Fibroblast of villous mesenchyme (primary cell): ENCODE measurements at regions not wholly inside any gene's neighbourhood (a gene's known extent, or its start where the extent isn't known, plus 50 kb on each side); places are given as distances from the start of the nearest gene placed in this dataset.

Source experiments
- DNase-seq: peaks from one replicate; pipeline ENCODE4 v3.0.0-alpha.2; 2010; ENCODE audit warnings: low read depth
- H3K4me3 ChIP-seq: 2 replicates; pipeline ENCODE4 v1.5.1; 2011; ENCODE audit warnings: low read depth, mild to moderate bottlenecking, low read length
- CTCF ChIP-seq: IDR thresholded peaks from 2 replicates; pipeline ENCODE4 v1.5.1; 2012; ENCODE audit warnings: low read depth, mild to moderate bottlenecking, low read length; ENCODE audit not compliant: insufficient read depth

- DNase-seq, result no peak
- no peak for TF ChIP-seq CTCF
- H3K4me3 ChIP-seq, result no peak overlapping the region
Measured at GRCh38 chr14:55957950-55958349, 160.3 kb upstream of the PELI2 start.

- no peak overlapping the region for H3K4me3 ChIP-seq
- no peak for TF ChIP-seq CTCF
- peak; percentile 51 for DNase-seq
Measured at GRCh38 chr14:55963295-55963694, 154.9 kb upstream of the PELI2 start.

- no peak for DNase-seq
- no peak for TF ChIP-seq CTCF
- no peak overlapping the region for H3K4me3 ChIP-seq
Measured at GRCh38 chr14:55964091-55964490, 154.1 kb upstream of the PELI2 start.

GRCh38 chr14:55964821-55965220 lies 153.4 kb upstream of the PELI2 start:
- no peak for TF ChIP-seq CTCF
- H3K4me3 ChIP-seq, result no peak overlapping the region
- DNase-seq, result no peak

GRCh38 chr14:55965851-55966250 lies 152.4 kb upstream of the PELI2 start:
- TF ChIP-seq CTCF, result no peak
- DNase-seq, result peak; percentile 14
- no peak overlapping the region for H3K4me3 ChIP-seq

- no peak for TF ChIP-seq CTCF
- no peak overlapping the region for H3K4me3 ChIP-seq
- no peak for DNase-seq
Measured at GRCh38 chr14:55968741-55969140, 149.5 kb upstream of the PELI2 start.

- no peak overlapping the region for H3K4me3 ChIP-seq
- DNase-seq, result no peak
- no peak for TF ChIP-seq CTCF
Measured at GRCh38 chr14:55973285-55973800, 144.9 kb upstream of the PELI2 start.
